Spleen (tissue), 7 donors: ENCODE measurements at regions not wholly inside any gene's neighbourhood (a gene's known extent, or its start where the extent isn't known, plus 50 kb on each side); places are given as distances from the start of the nearest gene placed in this dataset.
A peak's percentile ranks its signal among the peaks of the same experiment; 100 is the strongest.

Experiments used
- CTCF ChIP-seq, 11 experiments: fragments of 200-600 bp in 7 of 11; fragments of 450-650 bp in 4 of 11; sonication (generic) in 4 of 11; IDR thresholded peaks in 8 of 11; conservative IDR thresholded peaks in 3 of 11; 1 replicate in 7 of 11; 2 replicates in 4 of 11; pipeline versions ENCODE4 v1.4.0 to v1.8.0; 2016 to 2021; ENCODE audit warnings: antibody characterized with exemption in 11 of 11, inconsistent platforms in 4 of 11, mild to moderate bottlenecking in 1 of 11
- POLR2AphosphoS5 ChIP-seq, 3 donors: sonication (generic); formaldehyde crosslinking; IDR thresholded peaks; one replicate each; pipeline ENCODE4 v1.5.1; 2017; ENCODE audit warnings: antibody characterized with exemption in 3 of 3
- donor health status: DM: no; HTN: no; CAD: no; lungs with moderate emphysema.
- donor health status: DM: no; HTN: no; CAD: no.
- donor health status: DM: no; HTN: no; CAD: no.

- no peak for TF ChIP-seq CTCF (IDR thresholded peaks at IDR 0.05 in 8 of 11, conservative IDR thresholded peaks at IDR 0.05 in 3 of 11)
- TF ChIP-seq POLR2AphosphoS5 (IDR thresholded peaks at IDR 0.05): peak; percentile 29 to 65 (median 56)
Measured at GRCh38 chr1:23613191-23614031, 54.1 kb upstream of the ID3 start.
